Activated CD4-positive, alpha-beta T cell treated with anti-CD3 and anti-CD28 coated beads, Interleukin-2, amount 50 U/mL, for 48 hours (primary cell): ENCODE measurements at regions not wholly inside any gene's neighbourhood (a gene's known extent, or its start where the extent isn't known, plus 50 kb on each side); places are given as distances from the start of the nearest gene placed in this dataset.
A peak's percentile ranks its signal among the peaks of the same experiment; 100 is the strongest.
"Not testable (repeated sequence)": the region's sequence is repeated elsewhere in the genome, so short reads cannot be mapped to it uniquely, and the experiment has no call there.

Experiments used
- DNase-seq, 2 experiments: peaks; one replicate each; pipeline ENCODE4 v3.0.0-alpha.2; 2020

GRCh38 chrX:155819966-155820491 is 61.1 kb upstream of the VAMP7 start:
- peak; percentile 37 to 49 for DNase-seq

GRCh38 chrX:155819525-155819924 is 61.6 kb upstream of the VAMP7 start:
- no peak for DNase-seq

- not testable (repeated sequence) for DNase-seq
Measured at GRCh38 chrX:155814391-155814790, 66.8 kb upstream of the VAMP7 start.

- no peak for DNase-seq
Measured at GRCh38 chrX:155779831-155780230, 101.3 kb upstream of the VAMP7 start.

- DNase-seq: no peak
Measured at GRCh38 chrX:155778844-155779553, 102.1 kb upstream of the VAMP7 start.

- no peak for DNase-seq
Measured at GRCh38 chrX:155774387-155774786, 106.8 kb upstream of the VAMP7 start.

GRCh38 chrX:155767876-155768769 is 113.0 kb upstream of the VAMP7 start:
- no peak for DNase-seq

GRCh38 chrX:155767051-155767875 is 113.9 kb upstream of the VAMP7 start:
- DNase-seq: peak; percentile 14 to 19

GRCh38 chrX:155766321-155766720 is 114.8 kb upstream of the VAMP7 start:
- no peak for DNase-seq

GRCh38 chrX:155761185-155761584 is 120.0 kb upstream of the VAMP7 start:
- DNase-seq: no peak

GRCh38 chrX:155757046-155757759 is 123.9 kb upstream of the VAMP7 start:
- DNase-seq: no peak

GRCh38 chrX:155755706-155756337 is 125.3 kb upstream of the VAMP7 start:
- no peak for DNase-seq

- no peak for DNase-seq
Measured at GRCh38 chrX:155751131-155751530, 130.0 kb upstream of the VAMP7 start.

GRCh38 chrX:155747520-155747919 is 133.6 kb upstream of the VAMP7 start:
- no peak for DNase-seq

GRCh38 chrX:155745792-155746191 is 133.0 kb upstream of the TMLHE start:
- DNase-seq: no peak

GRCh38 chrX:155744534-155744933 is 131.8 kb upstream of the TMLHE start:
- no peak for DNase-seq

GRCh38 chrX:155728335-155728734 is 115.6 kb upstream of the TMLHE start:
- DNase-seq: not testable (repeated sequence)

GRCh38 chrX:155718972-155719586 is 106.3 kb upstream of the TMLHE start:
- DNase-seq: no peak

GRCh38 chrX:155715141-155715540 is 102.4 kb upstream of the TMLHE start:
- no peak for DNase-seq

- no peak for DNase-seq
Measured at GRCh38 chrX:155695419-155695818, 82.7 kb upstream of the TMLHE start.

GRCh38 chrX:155694649-155695048 is 81.9 kb upstream of the TMLHE start:
- no peak for DNase-seq
